Pancreas (tissue), 10 donors: ENCODE measurements at regions not wholly inside any gene's neighbourhood (a gene's known extent, or its start where the extent isn't known, plus 50 kb on each side); places are given as distances from the start of the nearest gene placed in this dataset.

Experiments used
- ATAC-seq, 4 donors: fragments of 200-7000 bp; cut with Tn5 transposase; one replicate each; pipeline versions ENCODE4 v1.8.0 to v1.9.1; 2020; ENCODE audit warnings: mild to moderate bottlenecking in 4 of 4, moderate library complexity in 4 of 4
- DNase-seq, 6 donors: peaks; one replicate each; pipeline ENCODE4 v3.0.0-alpha.2; 2020
- FAIRE-seq: peaks from 2 replicates; lab custom pipeline; 2012; peaks lifted over from hg19 to GRCh38; lab: Jason Lieb, UNC
- H3K27ac ChIP-seq, 4 donors: fragments of 200-600 bp; sonication (generic); 1 replicate in 3 of 4; 2 replicates in 1 of 4; pipeline versions ENCODE4 v1.5.0 to v1.8.0; 2020
- H3K27me3 ChIP-seq, 4 donors: fragments of 200-600 bp; one replicate each; pipeline ENCODE4 v1.8.0; 2021
- H3K36me3 ChIP-seq, 3 donors: fragments of 200-600 bp; sonication (generic) in 1 of 3; one replicate each; pipeline versions ENCODE4 v1.5.0 to v1.8.0; 2020 to 2021
- H3K4me1 ChIP-seq, 3 donors: fragments of 200-600 bp; one replicate each; pipeline ENCODE4 v1.8.0; 2021
- H3K4me3 ChIP-seq, 4 donors: fragments of 200-600 bp; sonication (generic) in 2 of 4; one replicate each; pipeline versions ENCODE4 v1.5.0 to v1.8.0; 2020 to 2021
- H3K9me3 ChIP-seq, 4 donors: fragments of 200-600 bp; one replicate each; pipeline ENCODE4 v1.8.0; 2021
- CTCF ChIP-seq, 4 donors: fragments of 200-600 bp; sonication (generic) in 3 of 4; IDR thresholded peaks; one replicate each; pipeline versions ENCODE4 v1.5.0 to v1.8.0; 2021; ENCODE audit warnings: antibody characterized with exemption in 4 of 4
- WGBS, 2 donors: extraction: QIAGEN DNeasy Blood & Tissue Kit; methylation state at CpG; one replicate each; pipeline ENCODE4 v1.1.7; 2013; 5-methylcytosine and 5-hydroxymethylcytosine counted together
- intact Hi-C, 3 donors: fragments of 100-400 bp; cut with DNase I; formaldehyde crosslinking; loops; one replicate each; pipeline versions ENCODE4 v1.11.1 to v1.14.2; 2022
- donor health status: healthy with polysubstance abuse.
- donor health status: DM: no; HTN: no; CAD: no; lungs with moderate emphysema.
- donor health status: DM: no; HTN: no; CAD: no.
- donor health status: control.
- donor health status: control.
- donor health status: Bipolar disorder and iron deficiency.
- donor health status: DM: yes; HTN: yes; CAD: no.
- donor health status: DM: no; HTN: no; CAD: no.
- donor health status: DM: no; HTN: no; CAD: no.
- donor health status: DM: yes; HTN: yes; CAD: no.

DNA sequence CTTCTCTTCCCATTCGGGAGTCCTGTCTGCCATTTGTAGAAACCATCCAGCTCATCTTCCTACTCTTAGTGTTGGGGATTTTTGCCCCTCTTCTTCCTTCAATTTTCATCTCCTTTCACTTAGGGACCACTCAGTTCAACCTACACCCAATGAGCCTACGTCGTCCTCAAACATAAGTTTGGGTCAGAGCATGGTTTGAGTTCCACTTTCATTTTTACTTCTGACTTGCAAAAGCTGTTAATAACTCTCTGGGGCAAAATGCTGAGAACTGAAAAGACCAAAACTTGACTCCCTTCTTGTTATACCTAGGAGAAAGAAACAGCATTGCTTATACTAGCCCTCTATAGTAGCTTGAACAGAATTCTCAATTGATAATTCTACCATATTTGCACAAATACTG, 381.5 kb upstream of the MPDZ start:
- ATAC-seq (no peak), DNase-seq (no peak), FAIRE-seq (no peak)
- H3K36me3 ChIP-seq = no peaks in the 10 kb centered on the region
- TF ChIP-seq CTCF (IDR thresholded peaks at IDR 0.05) = no peak
- H3K4me3 ChIP-seq = no peak overlapping the region
- 78 to 92% methylated on average over 3 of the region's 3 CpGs for WGBS, 2 donors
- no peaks in the 10 kb centered on the region for H3K9me3 ChIP-seq
- H3K27ac ChIP-seq = no peak overlapping the region
- intact Hi-C loops = no loop called here
- H3K27me3 ChIP-seq = no peaks in the 10 kb centered on the region
- no peaks in the 10 kb centered on the region for H3K4me1 ChIP-seq

GRCh38 chr9:13651969-13652663, 372.6 kb upstream of the MPDZ start:
- intact Hi-C loops = no loop called here
- no peak for DNase-seq

DNA sequence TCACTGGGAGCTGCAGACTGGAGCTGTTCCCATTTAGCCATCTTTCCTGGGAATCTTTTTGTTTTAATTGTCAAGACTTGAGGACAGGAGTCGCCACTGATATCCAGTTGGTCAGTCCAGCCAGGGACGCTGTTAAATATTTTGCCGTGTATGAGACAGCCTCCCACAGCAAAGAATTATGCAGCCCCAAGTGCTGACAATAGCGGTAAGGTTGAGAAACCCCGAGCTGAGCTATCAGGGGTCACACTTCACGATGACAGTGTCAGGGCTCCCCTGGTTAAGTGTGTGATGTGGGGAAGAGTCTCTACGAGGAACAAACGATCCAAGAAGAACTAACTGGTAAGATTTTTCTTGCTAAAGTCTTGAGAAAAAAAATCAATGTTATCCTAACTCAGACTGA, 372.0 kb upstream of the MPDZ start:
- no peaks in the 10 kb centered on the region for H3K27me3 ChIP-seq
- no peak overlapping the region for H3K27ac ChIP-seq
- H3K9me3 ChIP-seq = no peaks in the 10 kb centered on the region
- 72 to 80% methylated on average over 8 of the region's 8 CpGs for WGBS, 2 donors
- no peaks in the 10 kb centered on the region for H3K36me3 ChIP-seq
- DNase-seq (no peak), ATAC-seq (no peak), FAIRE-seq (no peak)
- TF ChIP-seq CTCF (IDR thresholded peaks at IDR 0.05) = no peak
- no peaks in the 10 kb centered on the region for H3K4me1 ChIP-seq
- intact Hi-C loops = no loop called here
- H3K4me3 ChIP-seq = no peak overlapping the region

More at GRCh38 chr9:13651969-13652663, 372.6 kb upstream of the MPDZ start:
- TF ChIP-seq CTCF (IDR thresholded peaks at IDR 0.05) = no peak
- Histone ChIP-seq H3K4me1 (no peaks in the 10 kb centered on the region), H3K4me3 (no peak overlapping the region), H3K27ac (no peak overlapping the region), H3K36me3 (no peaks in the 10 kb centered on the region), H3K9me3 (no peaks in the 10 kb centered on the region), H3K27me3 (no peaks in the 10 kb centered on the region)
- ATAC-seq = no peak
- no peak for FAIRE-seq
- WGBS, 2 donors = 61 to 67% methylated on average over 6 of the region's 6 CpGs

DNA sequence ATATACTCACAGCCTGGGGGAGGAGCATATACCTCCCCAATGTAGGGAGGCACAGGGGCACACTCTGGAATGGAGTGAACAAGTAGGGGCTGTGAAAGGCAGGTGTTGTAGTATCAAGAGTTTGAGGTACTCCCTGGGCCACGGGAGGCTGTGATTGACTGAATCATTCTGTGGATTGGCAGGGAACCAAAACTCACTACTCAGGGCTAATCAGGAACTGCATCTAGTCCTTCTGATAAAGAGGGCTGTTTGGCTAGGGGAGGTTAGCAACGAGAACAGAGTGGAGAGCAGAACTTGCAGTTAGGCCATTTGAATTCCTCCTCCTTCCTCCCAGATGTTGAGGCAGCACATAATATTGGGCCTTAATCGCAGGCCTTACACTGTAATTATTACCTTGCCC, 369.2 kb upstream of the MPDZ start:
- no peak for TF ChIP-seq CTCF (IDR thresholded peaks at IDR 0.05)
- H3K36me3 ChIP-seq = no peaks in the 10 kb centered on the region
- ATAC-seq = no peak
- DNase-seq = no peak
- H3K4me1 ChIP-seq = no peaks in the 10 kb centered on the region
- no peak overlapping the region for H3K27ac ChIP-seq
- H3K27me3 ChIP-seq = no peaks in the 10 kb centered on the region
- H3K9me3 ChIP-seq = no peaks in the 10 kb centered on the region
- FAIRE-seq = no peak
- H3K4me3 ChIP-seq = no peak overlapping the region
- 65 to 79% methylated on average over 3 of the region's 3 CpGs for WGBS, 2 donors
- intact Hi-C loops = no loop called here

DNA sequence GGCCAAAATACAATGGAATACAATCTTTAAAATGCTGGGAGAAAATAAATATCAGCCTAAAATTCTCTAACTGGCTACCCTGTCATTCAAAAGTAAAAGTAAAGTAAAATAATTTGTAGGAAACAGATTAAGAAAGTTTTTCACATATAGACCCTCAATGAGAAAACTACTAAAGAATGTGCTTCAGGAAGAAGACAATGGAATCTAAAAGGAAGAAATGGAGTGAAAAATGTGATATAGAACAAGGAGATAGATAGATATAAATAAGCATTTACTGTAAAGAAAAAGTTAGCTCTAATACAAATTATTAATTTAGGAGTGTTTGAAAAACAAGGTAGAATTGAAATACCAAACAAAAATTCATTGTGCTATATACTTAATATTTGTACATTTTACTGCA, 368.6 kb upstream of the MPDZ start:
- Histone ChIP-seq H3K36me3 (no peaks in the 10 kb centered on the region), H3K9me3 (no peaks in the 10 kb centered on the region), H3K4me3 (no peak overlapping the region), H3K27me3 (no peaks in the 10 kb centered on the region), H3K27ac (no peak overlapping the region), H3K4me1 (no peaks in the 10 kb centered on the region)
- FAIRE-seq = peak; percentile 32
- no peak for TF ChIP-seq CTCF (IDR thresholded peaks at IDR 0.05)
- no peak for DNase-seq
- no peak for ATAC-seq
- intact Hi-C loops = no loop called here
